SU-DHL-6 (cell line): ENCODE measurements at regions not wholly inside any gene's neighbourhood (a gene's known extent, or its start where the extent isn't known, plus 50 kb on each side); places are given as distances from the start of the nearest gene placed in this dataset.

Experiments
- EZH2phosphoT487 ChIP-seq: fragments of 200-600 bp; sonication (generic), shearing (Covaris generic); conservative IDR thresholded peaks from 2 replicates; pipeline ENCODE4 v1.6.1; 2018; ENCODE audit warnings: mild to moderate bottlenecking, antibody characterized with exemption, low read length, moderate library complexity, mixed read lengths
- TF ChIP-seq, protein P1 (sequence below): fragments of 200-600 bp; sonication (generic); IDR thresholded peaks from one replicate; pipeline ENCODE4 v1.5.1; 2017; ENCODE audit warnings: antibody characterized with exemption, mild to moderate bottlenecking, low read length, moderate library complexity; ENCODE audit not compliant: insufficient read depth, poor library complexity, severe bottlenecking

DNA sequence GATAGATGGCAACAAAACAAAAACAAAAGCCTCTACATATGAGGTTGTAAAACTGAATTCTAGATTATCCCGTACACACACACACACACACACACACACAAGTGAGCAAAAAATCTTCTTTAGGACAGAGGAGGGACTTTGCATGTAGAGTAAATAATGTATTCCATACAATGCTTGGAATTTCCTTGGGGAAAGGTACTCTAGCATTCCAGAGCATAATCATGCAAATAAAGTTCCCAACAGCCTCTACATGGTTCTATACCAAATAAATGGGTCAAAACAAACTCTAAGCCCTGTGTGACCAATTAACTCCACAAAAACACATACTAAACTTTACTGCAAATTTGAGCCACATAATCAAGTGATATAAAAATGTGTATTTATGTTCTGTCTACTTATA, 191.4 kb downstream of the RBM43 start:
- TF ChIP-seq EZH2phosphoT487, result no peak
- TF ChIP-seq, protein P1, sequence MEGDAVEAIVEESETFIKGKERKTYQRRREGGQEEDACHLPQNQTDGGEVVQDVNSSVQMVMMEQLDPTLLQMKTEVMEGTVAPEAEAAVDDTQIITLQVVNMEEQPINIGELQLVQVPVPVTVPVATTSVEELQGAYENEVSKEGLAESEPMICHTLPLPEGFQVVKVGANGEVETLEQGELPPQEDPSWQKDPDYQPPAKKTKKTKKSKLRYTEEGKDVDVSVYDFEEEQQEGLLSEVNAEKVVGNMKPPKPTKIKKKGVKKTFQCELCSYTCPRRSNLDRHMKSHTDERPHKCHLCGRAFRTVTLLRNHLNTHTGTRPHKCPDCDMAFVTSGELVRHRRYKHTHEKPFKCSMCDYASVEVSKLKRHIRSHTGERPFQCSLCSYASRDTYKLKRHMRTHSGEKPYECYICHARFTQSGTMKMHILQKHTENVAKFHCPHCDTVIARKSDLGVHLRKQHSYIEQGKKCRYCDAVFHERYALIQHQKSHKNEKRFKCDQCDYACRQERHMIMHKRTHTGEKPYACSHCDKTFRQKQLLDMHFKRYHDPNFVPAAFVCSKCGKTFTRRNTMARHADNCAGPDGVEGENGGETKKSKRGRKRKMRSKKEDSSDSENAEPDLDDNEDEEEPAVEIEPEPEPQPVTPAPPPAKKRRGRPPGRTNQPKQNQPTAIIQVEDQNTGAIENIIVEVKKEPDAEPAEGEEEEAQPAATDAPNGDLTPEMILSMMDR, result no peak
